ENCODE measurements at regions not wholly inside any gene's neighbourhood (a gene's known extent, or its start where the extent isn't known, plus 50 kb on each side); places are given as distances from the start of the nearest gene placed in this dataset.
"Not testable (repeated sequence)": the region's sequence is repeated elsewhere in the genome, so short reads cannot be mapped to it uniquely, and the experiment has no call there.

- peaks cover 33% of the 10 kb centered on the region for H3K27me3 Mint-ChIP-seq
These were observed 55.3 kb upstream of the PDZD8 start for GRCh38 chr10:117430535-117430934.

DNA sequence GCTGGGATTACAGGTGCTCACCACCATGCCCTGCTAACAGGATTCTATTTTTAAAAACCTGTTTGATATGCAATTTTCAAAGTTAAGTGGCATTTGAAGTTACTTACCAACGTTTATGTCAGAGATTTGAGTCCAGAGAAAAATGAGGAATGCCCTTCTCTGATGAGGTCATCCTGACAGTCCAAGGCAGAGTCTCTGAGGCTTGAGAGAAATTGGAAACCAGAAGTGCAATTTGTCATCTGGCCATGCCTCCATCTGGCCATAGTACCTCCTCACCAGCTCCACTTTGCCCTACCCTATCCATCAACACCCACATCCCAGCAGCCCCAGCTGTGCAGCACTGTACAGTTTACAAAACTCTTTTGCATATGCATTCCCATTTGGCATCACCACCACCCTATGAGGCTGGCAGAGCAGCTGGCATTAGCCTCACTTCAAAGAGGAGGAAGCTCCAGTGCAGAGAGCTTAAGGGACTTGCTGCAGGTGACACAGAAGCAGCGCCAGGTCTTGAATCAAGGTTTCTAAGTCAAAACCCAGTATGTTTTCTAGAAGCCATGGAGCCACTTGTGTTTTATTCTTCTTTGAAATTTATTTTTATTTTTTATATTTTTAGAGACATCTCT is 54.5 kb upstream of the PDZD8 start:
- Mint-ChIP-seq H3K36me3 (ENCODE audit: low read depth) (no peaks in the 10 kb centered on the region), H3K4me1 (no peaks in the 10 kb centered on the region), H3K27me3 (peaks cover 33% of the 10 kb centered on the region), H3K4me3 (no peak overlapping the region), H3K27ac (no peak overlapping the region)
- no peaks in the 10 kb centered on the region for H3K9me3 ChIP-seq (ENCODE audit: control insufficient read depth, low read length, poor library complexity, severe bottlenecking)
- DNase-seq (no peak), ATAC-seq (no peak)

More at GRCh38 chr10:117430535-117430934, 55.3 kb upstream of the PDZD8 start:
- not testable (repeated sequence) for DNase-seq; H3K4me1 Mint-ChIP-seq; H3K4me3 Mint-ChIP-seq; H3K36me3 Mint-ChIP-seq (ENCODE audit: low read depth); H3K9me3 ChIP-seq (ENCODE audit: control insufficient read depth, low read length, poor library complexity, severe bottlenecking); H3K27ac Mint-ChIP-seq; ATAC-seq

GRCh38 chr10:117427356-117427755 is 52.1 kb upstream of the PDZD8 start:
- Mint-ChIP-seq H3K27me3 (peaks cover 19% of the 10 kb centered on the region), H3K27ac (no peak overlapping the region), H3K4me1 (no peaks in the 10 kb centered on the region), H3K4me3 (peak overlapping the region; percentile 57), H3K36me3 (ENCODE audit: low read depth) (no peaks in the 10 kb centered on the region)
- no peaks in the 10 kb centered on the region for H3K9me3 ChIP-seq (ENCODE audit: control insufficient read depth, low read length, poor library complexity, severe bottlenecking)
- no peak for ATAC-seq
- no peak for DNase-seq

DNA sequence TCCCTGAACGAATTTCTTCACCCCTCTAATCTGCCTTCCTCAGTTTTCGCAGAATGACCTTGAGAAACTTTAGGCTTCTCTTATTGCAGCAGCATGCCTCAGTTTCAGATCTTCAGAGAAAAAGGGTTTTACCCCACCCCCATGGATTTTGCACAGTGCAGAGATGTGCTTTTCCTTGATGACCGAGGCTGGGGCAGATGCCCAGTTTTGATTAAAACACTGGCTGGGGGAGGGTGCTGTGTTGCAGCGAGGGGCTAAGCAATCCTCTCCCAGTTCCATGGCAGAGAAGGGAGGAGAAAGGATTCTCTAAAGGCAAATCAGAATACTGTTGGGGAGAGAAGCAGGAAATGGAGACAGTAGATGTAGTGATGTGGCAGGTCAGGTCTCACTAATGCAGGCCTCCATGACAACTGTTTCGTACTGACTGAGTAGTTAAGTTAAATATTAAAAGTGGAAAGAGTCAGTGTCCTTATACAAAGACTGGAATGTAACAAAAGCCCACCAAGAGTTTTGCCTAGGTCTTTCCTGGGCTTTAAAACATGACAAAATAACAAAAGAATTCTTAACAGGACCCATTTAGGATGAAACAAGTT is 50.8 kb upstream of the PDZD8 start:
- no peak for DNase-seq
- no peak for ATAC-seq
- H3K27me3 Mint-ChIP-seq: peaks cover 11% of the 10 kb centered on the region
- H3K36me3 Mint-ChIP-seq (ENCODE audit: low read depth): no peaks in the 10 kb centered on the region
- H3K4me1 Mint-ChIP-seq: no peaks in the 10 kb centered on the region
- peak overlapping the region; percentile 34 for H3K27ac Mint-ChIP-seq
- no peaks in the 10 kb centered on the region for H3K9me3 ChIP-seq (ENCODE audit: control insufficient read depth, low read length, poor library complexity, severe bottlenecking)
- H3K4me3 Mint-ChIP-seq: no peak overlapping the region

GRCh38 chr10:117424883-117425649 is 49.8 kb upstream of the PDZD8 start:
- Mint-ChIP-seq H3K36me3 (ENCODE audit: low read depth) (no peaks in the 10 kb centered on the region), H3K4me3 (no peak overlapping the region), H3K27ac (no peak overlapping the region), H3K27me3 (peaks cover 15% of the 10 kb centered on the region), H3K4me1 (no peaks in the 10 kb centered on the region)
- no peaks in the 10 kb centered on the region for H3K9me3 ChIP-seq (ENCODE audit: control insufficient read depth, low read length, poor library complexity, severe bottlenecking)
- ATAC-seq: no peak
- DNase-seq: no peak
